Activated CD8-positive, alpha-beta memory T cell treated with anti-CD3 and anti-CD28 coated beads, Interleukin-2, amount 50 U/mL, for 48 hours (primary cell): ENCODE measurements at regions not wholly inside any gene's neighbourhood (a gene's known extent, or its start where the extent isn't known, plus 50 kb on each side); places are given as distances from the start of the nearest gene placed in this dataset.
"Not testable (repeated sequence)": the region's sequence is repeated elsewhere in the genome, so short reads cannot be mapped to it uniquely, and the experiment has no call there.

Source experiments
- DNase-seq: peaks from one replicate; pipeline ENCODE4 v3.0.0-alpha.2; 2020

DNA sequence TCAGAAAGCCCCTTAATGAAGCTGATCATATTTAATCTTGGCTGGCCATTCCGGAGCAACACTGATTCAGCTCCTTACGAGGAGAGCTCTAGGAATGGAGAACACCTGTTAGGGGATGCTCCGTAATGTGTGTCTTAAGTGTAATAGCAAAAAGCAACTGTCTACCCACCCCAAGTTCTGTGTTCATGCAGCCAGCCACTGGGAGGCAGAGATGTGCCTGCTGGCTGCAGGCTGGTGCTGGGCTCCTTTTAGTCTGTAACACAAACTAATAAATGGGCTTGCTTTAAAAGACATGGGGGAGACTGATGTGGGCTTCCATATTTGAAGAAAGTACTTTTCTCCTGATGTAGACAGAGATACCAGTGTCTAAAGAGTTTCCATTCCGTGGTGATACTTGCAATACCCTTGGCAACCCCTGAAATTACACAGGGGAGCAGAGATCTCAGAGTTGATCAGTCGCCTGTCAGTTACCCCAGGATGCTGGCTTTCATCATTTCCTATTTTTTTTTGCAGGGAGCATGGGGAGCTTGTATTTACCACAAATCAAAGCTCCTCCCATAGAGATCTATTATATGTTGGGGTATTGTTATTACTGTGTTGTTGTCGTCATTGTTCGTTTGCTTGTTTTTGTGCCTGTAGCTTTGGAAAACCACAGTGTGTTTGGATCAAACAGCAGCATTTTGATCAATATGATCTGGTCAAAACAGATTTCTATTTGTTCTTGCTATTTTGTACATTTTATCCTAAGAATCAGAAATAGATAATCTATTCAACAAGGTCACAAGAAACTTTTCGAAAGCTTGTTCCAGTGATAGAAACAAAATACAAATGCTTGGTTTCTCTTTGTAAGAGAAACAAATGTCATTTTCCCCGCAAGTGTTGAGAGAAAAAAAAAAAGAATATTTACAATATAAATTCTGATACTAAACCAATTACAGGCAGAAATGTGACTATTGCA lies 65.8 kb downstream of the MTX3 start:
- DNase-seq = no peak

DNA sequence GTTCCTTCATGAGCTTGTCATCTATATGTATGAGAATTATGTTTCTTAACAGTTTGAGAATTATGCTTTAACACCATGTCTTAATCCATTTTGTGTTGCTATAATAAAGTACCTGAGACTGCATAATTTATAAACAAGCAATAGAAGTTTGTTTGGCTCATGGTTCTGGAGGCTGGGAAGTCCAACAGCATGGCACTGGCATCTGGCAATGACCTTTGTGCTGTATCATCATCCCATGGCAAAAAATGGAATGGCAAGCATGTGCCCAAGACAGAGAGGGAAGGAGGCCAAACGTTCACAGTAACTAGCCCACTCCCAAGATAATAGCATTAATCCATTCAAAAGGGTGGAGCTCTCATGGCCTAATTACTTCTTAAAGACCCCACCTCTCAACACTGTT lies 67.6 kb downstream of the MTX3 start:
- no peak for DNase-seq

GRCh38 chr5:79922626-79923025 lies 68.4 kb downstream of the MTX3 start:
- no peak for DNase-seq

DNA sequence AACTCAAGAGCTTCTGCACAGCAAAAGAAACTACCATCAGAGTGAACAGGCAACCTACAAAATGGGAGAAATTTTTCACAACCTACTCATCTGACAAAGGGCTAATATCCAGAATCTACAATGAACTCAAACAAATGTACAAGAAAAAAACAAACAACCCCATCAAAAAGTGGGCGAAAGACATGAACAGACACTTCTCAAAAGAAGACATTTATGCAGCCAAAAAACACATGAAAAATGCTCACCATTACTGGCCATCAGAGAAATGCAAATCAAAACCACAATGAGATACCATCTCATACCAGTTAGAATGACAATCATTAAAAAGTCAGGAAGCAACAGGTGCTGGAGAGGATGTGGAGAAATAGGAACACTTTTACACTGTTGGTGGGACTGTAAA lies 83.6 kb downstream of the MTX3 start:
- DNase-seq = not testable (repeated sequence)

DNA sequence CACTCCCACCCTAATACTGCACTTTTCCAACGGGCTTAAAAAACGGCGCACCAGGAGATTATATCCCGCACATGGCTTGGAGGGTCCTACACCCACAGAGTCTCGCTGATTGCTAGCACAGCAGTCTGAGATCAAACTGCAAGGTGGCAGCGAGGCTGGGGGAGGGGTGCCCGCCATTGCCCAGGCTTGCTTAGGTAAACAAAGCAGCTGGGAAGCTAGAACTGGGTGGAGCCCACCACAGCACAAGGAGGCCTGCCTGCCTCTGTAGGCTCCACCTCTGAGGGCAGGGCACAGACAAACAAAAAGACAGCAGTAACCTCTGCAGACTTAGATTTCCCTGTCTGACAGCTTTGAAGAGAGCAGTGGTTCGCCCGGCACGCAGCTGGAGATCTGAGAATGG lies 88.5 kb downstream of the MTX3 start:
- DNase-seq = not testable (repeated sequence)

GRCh38 chr5:79901631-79902030 lies 89.4 kb downstream of the MTX3 start:
- no peak for DNase-seq

- no peak for DNase-seq
These were observed 92.5 kb downstream of the MTX3 start for GRCh38 chr5:79898611-79899010.

DNA sequence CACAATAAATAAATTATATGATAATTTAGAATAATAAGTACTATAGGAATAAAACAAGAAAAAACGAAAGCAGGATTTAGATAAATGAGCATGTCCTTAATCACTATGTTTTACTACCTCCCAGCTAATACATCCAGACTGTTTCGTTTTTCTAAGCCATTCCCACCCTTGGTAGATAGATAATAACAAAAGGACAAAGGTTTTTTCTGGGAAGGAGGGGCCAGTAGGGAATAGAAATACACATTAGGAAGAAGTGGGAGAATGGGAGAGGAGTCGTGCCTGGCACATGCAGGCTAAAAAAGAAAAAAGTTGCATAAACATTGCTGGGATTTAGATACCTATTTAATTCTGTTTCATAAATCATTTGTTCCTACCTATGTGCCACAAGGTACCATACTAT lies 97.1 kb downstream of the MTX3 start:
- no peak for DNase-seq

GRCh38 chr5:79893485-79893884 lies 97.6 kb downstream of the MTX3 start:
- DNase-seq = no peak

DNA sequence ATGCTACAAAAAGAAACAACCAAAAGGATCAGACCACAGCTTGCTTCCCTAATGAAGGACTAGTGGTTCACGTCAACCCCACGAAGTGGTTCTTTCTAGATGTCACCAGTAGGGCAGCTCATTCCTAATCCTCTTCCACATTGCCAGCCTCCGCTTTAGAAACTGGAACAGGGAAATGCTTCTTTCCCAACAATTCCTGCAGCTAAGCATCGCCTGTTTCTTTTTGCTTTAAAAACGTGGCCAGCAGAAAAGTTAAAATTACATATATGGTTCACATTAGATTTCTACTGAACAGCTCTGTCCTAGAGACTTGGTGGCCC lies 100.2 kb downstream of the MTX3 start:
- no peak for DNase-seq

DNA sequence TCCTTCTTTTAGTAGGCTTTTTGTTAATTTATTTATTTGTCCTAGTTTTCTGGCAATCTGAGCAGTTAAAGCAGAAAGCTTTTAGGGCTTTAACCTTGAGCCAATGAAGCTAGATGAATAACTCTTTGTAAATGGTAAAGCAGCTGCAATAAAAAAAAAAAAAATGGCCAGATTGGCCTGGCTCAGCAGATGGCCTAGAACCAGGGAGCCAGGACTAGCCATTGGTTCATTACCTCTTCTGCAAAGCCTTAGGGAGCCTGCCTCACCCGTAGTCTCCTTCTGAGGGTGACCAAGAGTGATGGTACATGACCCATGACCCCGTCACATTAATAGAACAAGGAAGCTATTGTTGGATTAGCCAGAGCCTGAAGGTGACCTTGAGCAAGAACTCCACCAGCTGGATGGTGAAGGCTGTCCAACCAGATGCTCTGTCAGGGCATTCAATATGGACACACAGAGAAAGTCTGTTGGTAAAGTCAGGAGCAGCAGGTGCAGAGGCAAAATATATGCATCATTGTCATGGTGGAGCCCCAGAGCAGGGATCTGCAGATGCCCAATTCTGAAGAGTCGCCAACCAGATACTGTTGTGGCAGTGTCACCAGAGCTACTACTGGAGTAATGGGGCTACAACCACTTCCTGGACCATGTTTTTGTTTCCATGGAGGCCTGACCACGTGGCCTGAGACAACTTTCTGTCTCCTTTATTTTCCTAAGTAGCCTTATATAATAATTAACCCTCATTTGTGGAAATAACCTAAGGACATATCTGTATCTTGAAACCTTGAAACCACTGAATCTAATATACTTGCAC lies 100.7 kb downstream of the MTX3 start:
- no peak for DNase-seq

DNA sequence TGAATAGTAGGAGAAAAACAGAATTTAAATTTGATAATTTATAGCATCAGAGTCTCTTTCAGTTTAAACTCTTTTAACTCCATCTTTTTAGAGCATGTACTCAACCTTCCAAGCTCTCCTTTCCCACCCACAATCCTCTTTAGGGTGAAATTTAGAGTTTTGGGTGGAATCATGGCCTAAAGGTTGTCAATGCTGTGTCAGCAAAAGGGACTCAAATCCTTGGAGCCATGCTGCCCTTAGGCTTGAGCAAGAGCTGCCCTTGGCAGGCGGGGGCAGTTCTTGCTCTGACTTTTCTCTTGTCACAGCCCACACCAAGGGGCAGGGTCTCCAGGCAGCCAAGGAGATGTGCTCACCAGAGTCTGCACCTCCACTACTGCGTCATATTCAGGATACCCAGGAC lies 102.4 kb downstream of the MTX3 start:
- no peak for DNase-seq

DNA sequence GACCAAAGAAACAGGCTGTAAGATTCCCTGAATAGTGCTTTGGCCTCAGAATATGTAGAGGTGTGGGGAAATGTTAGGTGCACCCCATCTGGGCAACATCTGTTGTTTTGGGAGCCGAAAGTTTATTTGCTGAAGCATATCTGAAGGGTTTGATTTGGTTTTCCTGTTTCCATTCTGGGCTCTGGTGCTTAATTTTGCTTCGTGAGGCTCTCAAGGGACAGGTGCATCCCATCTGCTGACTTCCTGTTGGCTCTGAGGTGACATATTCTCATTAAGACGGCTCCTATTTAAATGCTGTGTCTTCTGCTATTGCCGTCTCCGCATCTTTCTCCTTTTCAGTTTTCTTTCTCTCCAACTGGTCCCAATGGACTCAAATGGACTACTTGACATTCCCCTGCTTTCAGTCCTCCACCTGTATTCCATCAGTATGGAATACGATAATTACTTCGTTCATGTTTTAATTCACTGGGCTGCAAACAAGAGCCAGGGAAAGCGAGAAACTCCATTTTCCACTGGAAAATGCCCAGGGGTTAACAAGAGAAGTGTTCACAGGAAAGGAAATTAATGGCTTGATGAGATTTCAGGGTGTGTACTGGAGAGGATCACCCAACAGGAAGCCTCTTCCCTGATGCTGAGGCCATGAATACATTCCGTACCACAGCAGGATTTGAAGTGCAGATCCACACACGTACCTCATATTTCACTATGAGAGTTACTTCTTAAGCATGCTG lies 104.0 kb downstream of the MTX3 start:
- no peak for DNase-seq

- DNase-seq = no peak
These were observed 104.6 kb downstream of the MTX3 start for GRCh38 chr5:79886456-79886855.

- not testable (repeated sequence) for DNase-seq
These were observed 111.2 kb downstream of the MTX3 start for GRCh38 chr5:79879880-79880279.

- DNase-seq = peak; percentile 77
These were observed 112.2 kb downstream of the MTX3 start for GRCh38 chr5:79878721-79879336.

DNA sequence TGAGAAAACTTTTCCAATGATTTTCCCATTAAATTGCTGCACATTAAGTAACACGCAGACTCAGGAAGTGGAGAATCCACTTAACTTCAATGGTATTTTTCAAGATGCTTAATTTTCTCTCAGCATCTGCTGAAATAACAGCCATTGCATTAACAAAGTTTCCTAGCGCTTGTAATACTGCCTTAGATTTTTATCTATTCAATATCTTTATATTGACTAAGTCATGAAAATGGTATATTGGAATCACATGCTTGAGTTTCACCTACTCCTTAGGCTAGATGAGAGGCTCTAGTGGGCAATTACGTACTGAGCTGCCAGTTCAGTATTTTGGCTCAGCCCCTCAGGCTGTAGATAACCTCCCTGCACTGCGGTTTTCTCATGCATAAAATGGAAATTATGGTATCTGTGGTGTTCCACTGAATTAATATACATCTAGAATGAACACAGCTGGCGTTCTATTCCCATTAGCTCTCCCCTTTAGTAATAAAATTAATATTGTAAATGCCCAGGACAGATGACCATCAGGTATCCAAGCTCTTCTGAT lies 112.9 kb downstream of the MTX3 start:
- no peak for DNase-seq

DNA sequence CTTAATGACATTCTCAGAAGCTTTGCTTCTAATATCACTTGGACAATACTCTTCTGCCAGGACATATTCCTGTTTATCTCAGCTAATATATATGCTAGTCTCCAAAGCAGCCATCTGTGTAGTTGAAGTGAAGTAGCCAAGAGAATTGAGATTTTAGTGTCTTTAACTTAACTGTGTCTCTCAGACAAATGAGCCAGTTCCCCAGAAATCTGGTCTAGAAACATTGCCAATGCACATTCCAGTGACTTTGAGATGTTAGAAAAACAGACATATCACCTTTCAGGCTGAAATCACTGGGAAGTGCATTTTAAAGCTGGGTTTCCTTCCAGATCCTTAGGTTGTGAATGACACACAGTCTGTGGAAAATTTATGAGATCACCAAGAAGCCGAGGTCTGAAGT lies 114.6 kb downstream of the MTX3 start:
- no peak for DNase-seq

DNA sequence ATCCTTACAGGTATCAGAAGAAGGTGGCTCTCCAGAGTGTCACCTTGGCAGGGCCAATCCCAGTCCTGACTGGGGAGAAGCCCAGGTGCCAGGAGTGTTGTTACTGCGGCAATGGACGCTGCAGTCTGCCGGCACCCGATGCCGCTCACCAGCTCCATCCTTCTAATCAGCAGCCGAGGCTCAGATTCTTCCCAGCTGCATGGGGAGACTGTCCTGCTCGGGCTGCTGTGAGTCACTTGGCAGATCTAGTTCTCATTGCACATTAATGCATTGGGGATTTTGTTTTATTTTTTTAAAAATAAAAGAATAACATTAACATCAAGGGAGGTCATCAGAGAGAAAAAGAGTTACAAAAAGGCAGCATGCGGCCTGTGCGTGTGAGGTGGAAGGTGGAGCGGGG lies 115.8 kb downstream of the MTX3 start:
- no peak for DNase-seq

GRCh38 chr5:79873187-79873586 lies 117.9 kb downstream of the MTX3 start:
- no peak for DNase-seq

DNA sequence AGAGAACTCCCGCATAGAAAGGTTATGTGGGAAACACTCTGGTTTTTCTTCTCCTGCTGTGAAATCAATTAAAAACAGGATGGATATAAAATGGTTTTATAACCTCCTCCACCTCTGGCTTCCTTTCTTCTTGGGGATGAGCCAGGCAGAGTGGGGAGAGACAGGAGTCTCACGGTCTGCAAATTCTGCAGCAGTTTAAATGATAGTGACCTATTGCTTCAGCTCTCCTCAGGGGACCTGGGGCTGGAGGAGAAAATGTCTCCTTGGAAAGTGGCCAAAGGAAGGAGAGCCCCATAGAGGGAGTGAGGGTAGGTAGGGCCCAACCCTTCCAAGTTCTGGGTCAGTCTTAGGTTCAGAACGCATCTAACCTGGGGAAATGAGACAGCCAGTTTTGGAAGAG lies 118.8 kb downstream of the MTX3 start:
- no peak for DNase-seq

DNA sequence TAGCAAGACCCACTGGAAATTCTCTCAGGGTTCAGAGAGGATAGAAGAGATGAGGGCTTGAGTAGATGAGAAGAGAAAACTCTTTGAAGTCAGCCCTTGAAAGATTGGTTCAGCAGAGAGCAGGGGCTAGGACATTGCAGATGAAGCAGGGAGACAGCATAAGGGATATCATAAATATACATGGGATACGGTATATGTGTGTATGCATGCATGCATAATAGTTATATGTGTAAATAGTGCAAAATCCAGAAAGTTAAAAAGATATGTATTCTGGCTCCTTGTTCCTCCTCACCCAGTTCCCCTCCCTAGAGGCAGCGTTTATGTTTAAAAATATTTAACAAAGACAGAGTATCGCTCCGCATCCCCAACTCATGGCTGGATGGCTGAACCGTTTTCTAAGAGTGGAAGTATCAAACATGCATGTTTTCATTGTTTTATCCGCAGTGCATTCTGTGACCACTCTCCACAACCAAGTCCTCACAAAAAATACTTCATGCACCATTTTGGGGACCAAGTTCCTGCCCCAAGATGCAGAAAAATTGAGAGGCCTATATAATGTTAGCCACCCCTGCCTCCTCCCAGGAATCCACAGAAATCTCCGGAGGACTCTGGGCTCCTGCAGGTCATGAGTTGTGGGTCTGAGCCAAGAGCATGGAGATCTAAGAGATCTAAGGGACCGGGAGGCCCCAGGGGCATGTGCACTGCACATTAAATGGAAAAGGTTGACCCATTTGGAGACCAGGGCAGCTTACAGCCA lies 119.5 kb downstream of the MTX3 start:
- no peak for DNase-seq
